ENCODE measurements at regions not wholly inside any gene's neighbourhood (a gene's known extent, or its start where the extent isn't known, plus 50 kb on each side); places are given as distances from the start of the nearest gene placed in this dataset.

GRCh38 chr11:43123443-43123842 is 188.4 kb upstream of the API5 start:
- Mint-ChIP-seq H3K9me3 (peaks cover 32% of the 10 kb centered on the region), H3K4me1 (peaks cover 6% of the 10 kb centered on the region), H3K27ac (no peak overlapping the region), H3K4me3 (no peak overlapping the region), H3K27me3 (ENCODE audit: insufficient read depth) (no peaks in the 10 kb centered on the region), H3K36me3 (ENCODE audit: low read depth) (no peaks in the 10 kb centered on the region)
- Histone ChIP-seq H3K4me3 (ENCODE audit: low read length) (no peak overlapping the region), H3K27ac (ENCODE audit: low read depth, low read length) (no peak overlapping the region), H3K36me3 (ENCODE audit: control insufficient read depth, insufficient read depth, low read length) (no peaks in the 10 kb centered on the region), H3K9ac (ENCODE audit: extremely low read depth, low read length, poor library complexity, severe bottlenecking) (no peak overlapping the region), H3K27me3 (ENCODE audit: control insufficient read depth, insufficient read depth, low read length, poor library complexity, severe bottlenecking) (no peaks in the 10 kb centered on the region), H3K9me3 (ENCODE audit: control insufficient read depth, low read length) (no peaks in the 10 kb centered on the region), H3K4me1 (ENCODE audit: control insufficient read depth, insufficient read depth, low read length) (peaks cover 2% of the 10 kb centered on the region)
- no peak for TF ChIP-seq CTCF (conservative IDR thresholded peaks at IDR 0.05)
- no peak for DNase-seq
- WGBS, 2 experiments (ENCODE audit: insufficient coverage in 1 of 2, insufficient read length in 1 of 2), result 71% methylated on average over 1 of the region's 1 CpG; no CpG with 5 or more reads in 1 of the 2 experiments

GRCh38 chr11:43124272-43124935 is 187.4 kb upstream of the API5 start:
- H3K9me3 Mint-ChIP-seq, result peaks cover 33% of the 10 kb centered on the region
- WGBS, 2 experiments (ENCODE audit: insufficient coverage in 1 of 2, insufficient read length in 1 of 2), result 85 to 86% methylated on average over 2 to 3 of the region's 3 CpGs
- Histone ChIP-seq H3K4me1 (ENCODE audit: control insufficient read depth, insufficient read depth, low read length) (peaks cover 2% of the 10 kb centered on the region), H3K36me3 (ENCODE audit: control insufficient read depth, insufficient read depth, low read length) (no peaks in the 10 kb centered on the region), H3K9me3 (ENCODE audit: control insufficient read depth, low read length) (no peaks in the 10 kb centered on the region), H3K27ac (ENCODE audit: low read depth, low read length) (no peak overlapping the region), H3K4me3 (ENCODE audit: low read length) (no peak overlapping the region), H3K9ac (ENCODE audit: extremely low read depth, low read length, poor library complexity, severe bottlenecking) (no peak overlapping the region), H3K27me3 (ENCODE audit: control insufficient read depth, insufficient read depth, low read length, poor library complexity, severe bottlenecking) (no peaks in the 10 kb centered on the region)
- no peaks in the 10 kb centered on the region for H3K36me3 Mint-ChIP-seq (ENCODE audit: low read depth)
- H3K4me3 Mint-ChIP-seq, result no peak overlapping the region
- peaks cover 6% of the 10 kb centered on the region for H3K4me1 Mint-ChIP-seq
- H3K27me3 Mint-ChIP-seq (ENCODE audit: insufficient read depth), result no peaks in the 10 kb centered on the region
- DNase-seq, result no peak
- no peak overlapping the region for H3K27ac Mint-ChIP-seq
- TF ChIP-seq CTCF (conservative IDR thresholded peaks at IDR 0.05), result no peak

GRCh38 chr11:43129329-43129728 is 182.5 kb upstream of the API5 start:
- H3K9me3 Mint-ChIP-seq, result peaks cover 34% of the 10 kb centered on the region

More at GRCh38 chr11:43129329-43129728, 182.5 kb upstream of the API5 start:
- Mint-ChIP-seq H3K27me3 (ENCODE audit: insufficient read depth) (no peaks in the 10 kb centered on the region), H3K27ac (no peak overlapping the region), H3K4me1 (no peaks in the 10 kb centered on the region), H3K4me3 (no peak overlapping the region), H3K36me3 (ENCODE audit: low read depth) (no peaks in the 10 kb centered on the region)
- Histone ChIP-seq H3K27me3 (ENCODE audit: control insufficient read depth, insufficient read depth, low read length, poor library complexity, severe bottlenecking) (no peaks in the 10 kb centered on the region), H3K36me3 (ENCODE audit: control insufficient read depth, insufficient read depth, low read length) (no peaks in the 10 kb centered on the region), H3K4me1 (ENCODE audit: control insufficient read depth, insufficient read depth, low read length) (peaks cover 12% of the 10 kb centered on the region), H3K4me3 (ENCODE audit: low read length) (no peak overlapping the region), H3K27ac (ENCODE audit: low read depth, low read length) (no peak overlapping the region), H3K9me3 (ENCODE audit: control insufficient read depth, low read length) (no peaks in the 10 kb centered on the region), H3K9ac (ENCODE audit: extremely low read depth, low read length, poor library complexity, severe bottlenecking) (no peak overlapping the region)
- DNase-seq, result no peak
- TF ChIP-seq CTCF (conservative IDR thresholded peaks at IDR 0.05), result no peak
- WGBS, 2 experiments (ENCODE audit: insufficient coverage in 1 of 2, insufficient read length in 1 of 2), result 86 to 92% methylated on average over 2 of the region's 2 CpGs
